ENCODE measurements at regions not wholly inside any gene's neighbourhood (a gene's known extent, or its start where the extent isn't known, plus 50 kb on each side); places are given as distances from the start of the nearest gene placed in this dataset.

DNA sequence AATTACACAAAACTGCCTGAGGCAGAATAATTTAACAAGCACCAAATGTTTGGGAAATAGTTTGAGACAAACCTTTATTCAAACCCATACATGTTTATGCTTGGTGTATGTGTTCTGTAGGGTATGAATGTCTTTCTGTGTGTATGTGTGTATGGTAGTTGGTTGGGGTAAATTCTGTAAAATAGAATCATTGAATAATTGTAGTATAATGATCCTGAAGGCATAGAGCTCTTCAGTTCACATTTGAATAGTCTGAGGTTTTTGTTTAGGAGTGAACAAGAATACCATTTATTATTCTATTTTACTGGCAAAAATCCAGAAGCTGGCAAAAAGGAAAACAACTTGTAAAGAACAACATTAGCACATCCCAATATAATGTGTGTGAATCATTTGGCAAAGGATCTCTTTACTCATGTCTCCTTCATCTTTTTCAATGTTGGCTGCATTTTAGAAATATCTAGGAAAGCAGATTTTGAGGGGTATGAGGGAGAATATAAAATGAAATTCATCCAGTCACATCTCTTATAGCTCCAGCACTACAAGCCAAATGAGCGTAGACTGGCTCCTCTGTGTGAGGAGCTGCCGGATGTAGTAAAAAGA is 70.4 kb upstream of the XIST start:
- TF ChIP-seq, protein P1, sequence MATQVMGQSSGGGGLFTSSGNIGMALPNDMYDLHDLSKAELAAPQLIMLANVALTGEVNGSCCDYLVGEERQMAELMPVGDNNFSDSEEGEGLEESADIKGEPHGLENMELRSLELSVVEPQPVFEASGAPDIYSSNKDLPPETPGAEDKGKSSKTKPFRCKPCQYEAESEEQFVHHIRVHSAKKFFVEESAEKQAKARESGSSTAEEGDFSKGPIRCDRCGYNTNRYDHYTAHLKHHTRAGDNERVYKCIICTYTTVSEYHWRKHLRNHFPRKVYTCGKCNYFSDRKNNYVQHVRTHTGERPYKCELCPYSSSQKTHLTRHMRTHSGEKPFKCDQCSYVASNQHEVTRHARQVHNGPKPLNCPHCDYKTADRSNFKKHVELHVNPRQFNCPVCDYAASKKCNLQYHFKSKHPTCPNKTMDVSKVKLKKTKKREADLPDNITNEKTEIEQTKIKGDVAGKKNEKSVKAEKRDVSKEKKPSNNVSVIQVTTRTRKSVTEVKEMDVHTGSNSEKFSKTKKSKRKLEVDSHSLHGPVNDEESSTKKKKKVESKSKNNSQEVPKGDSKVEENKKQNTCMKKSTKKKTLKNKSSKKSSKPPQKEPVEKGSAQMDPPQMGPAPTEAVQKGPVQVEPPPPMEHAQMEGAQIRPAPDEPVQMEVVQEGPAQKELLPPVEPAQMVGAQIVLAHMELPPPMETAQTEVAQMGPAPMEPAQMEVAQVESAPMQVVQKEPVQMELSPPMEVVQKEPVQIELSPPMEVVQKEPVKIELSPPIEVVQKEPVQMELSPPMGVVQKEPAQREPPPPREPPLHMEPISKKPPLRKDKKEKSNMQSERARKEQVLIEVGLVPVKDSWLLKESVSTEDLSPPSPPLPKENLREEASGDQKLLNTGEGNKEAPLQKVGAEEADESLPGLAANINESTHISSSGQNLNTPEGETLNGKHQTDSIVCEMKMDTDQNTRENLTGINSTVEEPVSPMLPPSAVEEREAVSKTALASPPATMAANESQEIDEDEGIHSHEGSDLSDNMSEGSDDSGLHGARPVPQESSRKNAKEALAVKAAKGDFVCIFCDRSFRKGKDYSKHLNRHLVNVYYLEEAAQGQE (tag by site-specific recombination; IDR thresholded peaks at IDR 0.05), result no peak
- TF ChIP-seq, protein P2, sequence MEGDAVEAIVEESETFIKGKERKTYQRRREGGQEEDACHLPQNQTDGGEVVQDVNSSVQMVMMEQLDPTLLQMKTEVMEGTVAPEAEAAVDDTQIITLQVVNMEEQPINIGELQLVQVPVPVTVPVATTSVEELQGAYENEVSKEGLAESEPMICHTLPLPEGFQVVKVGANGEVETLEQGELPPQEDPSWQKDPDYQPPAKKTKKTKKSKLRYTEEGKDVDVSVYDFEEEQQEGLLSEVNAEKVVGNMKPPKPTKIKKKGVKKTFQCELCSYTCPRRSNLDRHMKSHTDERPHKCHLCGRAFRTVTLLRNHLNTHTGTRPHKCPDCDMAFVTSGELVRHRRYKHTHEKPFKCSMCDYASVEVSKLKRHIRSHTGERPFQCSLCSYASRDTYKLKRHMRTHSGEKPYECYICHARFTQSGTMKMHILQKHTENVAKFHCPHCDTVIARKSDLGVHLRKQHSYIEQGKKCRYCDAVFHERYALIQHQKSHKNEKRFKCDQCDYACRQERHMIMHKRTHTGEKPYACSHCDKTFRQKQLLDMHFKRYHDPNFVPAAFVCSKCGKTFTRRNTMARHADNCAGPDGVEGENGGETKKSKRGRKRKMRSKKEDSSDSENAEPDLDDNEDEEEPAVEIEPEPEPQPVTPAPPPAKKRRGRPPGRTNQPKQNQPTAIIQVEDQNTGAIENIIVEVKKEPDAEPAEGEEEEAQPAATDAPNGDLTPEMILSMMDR (tag by site-specific recombination; IDR thresholded peaks at IDR 0.05), result no peak
- no peak for TF ChIP-seq ZNF350 (tag by site-specific recombination; IDR thresholded peaks at IDR 0.05)
- no peak for TF ChIP-seq ZNF664 (tag by site-specific recombination; IDR thresholded peaks at IDR 0.05)
- TF ChIP-seq ZNF785 (tag by site-specific recombination; IDR thresholded peaks at IDR 0.05), result no peak
- TF ChIP-seq ZNF558 (tag by site-specific recombination; IDR thresholded peaks at IDR 0.05), result no peak
- no peak for TF ChIP-seq PRDM1 (tag by site-specific recombination; IDR thresholded peaks at IDR 0.05)
- no peak for TF ChIP-seq YY1 (tag by site-specific recombination; IDR thresholded peaks at IDR 0.05)
- TF ChIP-seq, protein P3, sequence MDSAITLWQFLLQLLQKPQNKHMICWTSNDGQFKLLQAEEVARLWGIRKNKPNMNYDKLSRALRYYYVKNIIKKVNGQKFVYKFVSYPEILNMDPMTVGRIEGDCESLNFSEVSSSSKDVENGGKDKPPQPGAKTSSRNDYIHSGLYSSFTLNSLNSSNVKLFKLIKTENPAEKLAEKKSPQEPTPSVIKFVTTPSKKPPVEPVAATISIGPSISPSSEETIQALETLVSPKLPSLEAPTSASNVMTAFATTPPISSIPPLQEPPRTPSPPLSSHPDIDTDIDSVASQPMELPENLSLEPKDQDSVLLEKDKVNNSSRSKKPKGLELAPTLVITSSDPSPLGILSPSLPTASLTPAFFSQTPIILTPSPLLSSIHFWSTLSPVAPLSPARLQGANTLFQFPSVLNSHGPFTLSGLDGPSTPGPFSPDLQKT (IDR thresholded peaks at IDR 0.05; ENCODE audit: borderline replicate concordance, low read depth, low read length), result no peak
- TF ChIP-seq ZNF2 (tag by site-specific recombination; IDR thresholded peaks at IDR 0.05), result no peak
- no peak for TF ChIP-seq TRIM28 (IDR thresholded peaks at IDR 0.05; ENCODE audit: borderline replicate concordance, low read length)
- TF ChIP-seq, protein P4, sequence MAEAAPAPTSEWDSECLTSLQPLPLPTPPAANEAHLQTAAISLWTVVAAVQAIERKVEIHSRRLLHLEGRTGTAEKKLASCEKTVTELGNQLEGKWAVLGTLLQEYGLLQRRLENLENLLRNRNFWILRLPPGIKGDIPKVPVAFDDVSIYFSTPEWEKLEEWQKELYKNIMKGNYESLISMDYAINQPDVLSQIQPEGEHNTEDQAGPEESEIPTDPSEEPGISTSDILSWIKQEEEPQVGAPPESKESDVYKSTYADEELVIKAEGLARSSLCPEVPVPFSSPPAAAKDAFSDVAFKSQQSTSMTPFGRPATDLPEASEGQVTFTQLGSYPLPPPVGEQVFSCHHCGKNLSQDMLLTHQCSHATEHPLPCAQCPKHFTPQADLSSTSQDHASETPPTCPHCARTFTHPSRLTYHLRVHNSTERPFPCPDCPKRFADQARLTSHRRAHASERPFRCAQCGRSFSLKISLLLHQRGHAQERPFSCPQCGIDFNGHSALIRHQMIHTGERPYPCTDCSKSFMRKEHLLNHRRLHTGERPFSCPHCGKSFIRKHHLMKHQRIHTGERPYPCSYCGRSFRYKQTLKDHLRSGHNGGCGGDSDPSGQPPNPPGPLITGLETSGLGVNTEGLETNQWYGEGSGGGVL (tag by site-specific recombination; IDR thresholded peaks at IDR 0.05), result no peak
- no peak for TF ChIP-seq ZFP3 (tag by site-specific recombination; IDR thresholded peaks at IDR 0.05; ENCODE audit: low read depth)
- TF ChIP-seq ZBTB1 (tag by site-specific recombination; IDR thresholded peaks at IDR 0.05), result no peak

Measured in HEK293 (cell line).